Stomach (tissue), 8 donors: ENCODE measurements at regions not wholly inside any gene's neighbourhood (a gene's known extent, or its start where the extent isn't known, plus 50 kb on each side); places are given as distances from the start of the nearest gene placed in this dataset.
"Not testable (repeated sequence)": the region's sequence is repeated elsewhere in the genome, so short reads cannot be mapped to it uniquely, and the experiment has no call there.

Experiments
- DNase-seq, 2 donors: peaks; one replicate each; pipeline versions ENCODE4 v3.0.0 to v3.0.0-alpha.2; 2013 to 2019
- H3K27ac ChIP-seq, 5 donors: fragments of 200-600 bp in 4 of 5; sonication (generic) in 4 of 5; one replicate each; pipeline ENCODE4 v1.5.1; 2013 to 2019; ENCODE audit warnings: mild to moderate bottlenecking in 1 of 5, moderate library complexity in 1 of 5
- H3K27me3 ChIP-seq, 3 donors: fragments of 200-600 bp; sonication (generic); one replicate each; pipeline ENCODE4 v1.5.1; 2017 to 2019; ENCODE audit warnings: mixed run types in 1 of 3
- H3K36me3 ChIP-seq, 4 donors: fragments of 200-600 bp; sonication (generic); 1 replicate in 3 of 4; 2 replicates in 1 of 4; pipeline ENCODE4 v1.5.1; 2016 to 2019
- H3K4me1 ChIP-seq, 4 donors: fragments of 200-600 bp; sonication (generic); one replicate each; pipeline ENCODE4 v1.5.1; 2016 to 2019
- H3K4me3 ChIP-seq, 4 donors: fragments of 200-600 bp; sonication (generic) in 3 of 4; one replicate each; pipeline ENCODE4 v1.5.1; 2016 to 2019; ENCODE audit warnings: mild to moderate bottlenecking in 1 of 4
- H3K9me3 ChIP-seq, 4 donors: fragments of 200-600 bp; sonication (generic); one replicate each; pipeline ENCODE4 v1.5.1; 2016 to 2019
- EP300 ChIP-seq: sonication (generic); formaldehyde crosslinking; IDR thresholded peaks from one replicate; pipeline ENCODE4 v1.6.1; 2017; ENCODE audit warnings: antibody characterized with exemption
- POLR2A ChIP-seq, 4 donors: fragments of 450-650 bp; IDR thresholded peaks; one replicate each; pipeline ENCODE4 v1.6.1; 2016; ENCODE audit warnings: antibody characterized with exemption in 4 of 4, control low read depth in 2 of 4, mild to moderate bottlenecking in 1 of 4, moderate library complexity in 1 of 4
- POLR2AphosphoS5 ChIP-seq, 3 donors: sonication (generic); formaldehyde crosslinking; IDR thresholded peaks; one replicate each; pipeline ENCODE4 v1.6.1; 2016; ENCODE audit warnings: antibody characterized with exemption in 3 of 3
- WGBS, 5 donors: extraction: QIAGEN DNeasy Blood & Tissue Kit in 3 of 5; methylation state at CpG; one replicate each; pipeline versions ENCODE4 v1.1.5 to v1.1.7; 2013 to 2018; 5-methylcytosine and 5-hydroxymethylcytosine counted together
- intact Hi-C: fragments of 100-400 bp; cut with DNase I; formaldehyde crosslinking; loops from one replicate; pipeline ENCODE4 v1.15.1; 2023; ENCODE audit warnings: low total_unique reads
- TF ChIP-seq, protein P1 (sequence below), 7 experiments: fragments of 450-650 bp in 4 of 7; fragments of 200-600 bp in 3 of 7; sonication (generic) in 3 of 7; IDR thresholded peaks; one replicate each; pipeline ENCODE4 v1.5.1; 2016 to 2019; ENCODE audit warnings: antibody characterized with exemption in 7 of 7, control low read depth in 2 of 7, mild to moderate bottlenecking in 1 of 7
- donor health status: healthy with polysubstance abuse.
- donor health status: Bipolar disorder and iron deficiency.
- donor health status: healthy.

DNA sequence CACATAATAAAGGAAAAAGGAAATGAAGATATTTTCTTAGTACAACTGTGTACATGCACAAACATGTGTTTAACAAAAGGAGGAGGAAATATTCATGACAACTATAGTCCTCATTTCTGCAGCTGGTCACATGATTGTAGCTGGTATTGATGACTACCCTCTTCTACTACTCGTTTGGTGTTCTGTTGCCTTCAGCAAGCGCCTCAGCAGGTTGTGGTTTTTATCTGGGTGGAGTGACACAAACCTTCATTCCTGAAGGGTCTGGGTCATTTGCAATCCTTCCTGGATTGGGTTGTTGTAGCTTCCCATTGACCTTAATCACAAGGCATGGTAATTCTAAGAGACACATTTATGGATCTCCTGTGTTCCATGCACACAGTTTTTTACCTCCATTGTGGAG lies 1009.9 kb upstream of the USP15 start:
- H3K27me3 ChIP-seq = no peaks in the 10 kb centered on the region
- no peak overlapping the region for H3K27ac ChIP-seq
- intact Hi-C loops = no loop called here
- TF ChIP-seq, protein P1, sequence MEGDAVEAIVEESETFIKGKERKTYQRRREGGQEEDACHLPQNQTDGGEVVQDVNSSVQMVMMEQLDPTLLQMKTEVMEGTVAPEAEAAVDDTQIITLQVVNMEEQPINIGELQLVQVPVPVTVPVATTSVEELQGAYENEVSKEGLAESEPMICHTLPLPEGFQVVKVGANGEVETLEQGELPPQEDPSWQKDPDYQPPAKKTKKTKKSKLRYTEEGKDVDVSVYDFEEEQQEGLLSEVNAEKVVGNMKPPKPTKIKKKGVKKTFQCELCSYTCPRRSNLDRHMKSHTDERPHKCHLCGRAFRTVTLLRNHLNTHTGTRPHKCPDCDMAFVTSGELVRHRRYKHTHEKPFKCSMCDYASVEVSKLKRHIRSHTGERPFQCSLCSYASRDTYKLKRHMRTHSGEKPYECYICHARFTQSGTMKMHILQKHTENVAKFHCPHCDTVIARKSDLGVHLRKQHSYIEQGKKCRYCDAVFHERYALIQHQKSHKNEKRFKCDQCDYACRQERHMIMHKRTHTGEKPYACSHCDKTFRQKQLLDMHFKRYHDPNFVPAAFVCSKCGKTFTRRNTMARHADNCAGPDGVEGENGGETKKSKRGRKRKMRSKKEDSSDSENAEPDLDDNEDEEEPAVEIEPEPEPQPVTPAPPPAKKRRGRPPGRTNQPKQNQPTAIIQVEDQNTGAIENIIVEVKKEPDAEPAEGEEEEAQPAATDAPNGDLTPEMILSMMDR (IDR thresholded peaks at IDR 0.05) = no peak
- TF ChIP-seq POLR2AphosphoS5 (IDR thresholded peaks at IDR 0.05) (no peak), EP300 (no peak), POLR2A (IDR thresholded peaks at IDR 0.05) (no peak)
- 78 to 86% (median 83%) methylated on average over 2 of the region's 2 CpGs for WGBS, 5 donors
- no peaks in the 10 kb centered on the region for H3K36me3 ChIP-seq
- DNase-seq = no peak
- H3K9me3 ChIP-seq = peaks cover 0 to 12% (median 0%) of the 10 kb centered on the region in 4 donors
- H3K4me3 ChIP-seq = no peak overlapping the region
- no peaks in the 10 kb centered on the region for H3K4me1 ChIP-seq

DNA sequence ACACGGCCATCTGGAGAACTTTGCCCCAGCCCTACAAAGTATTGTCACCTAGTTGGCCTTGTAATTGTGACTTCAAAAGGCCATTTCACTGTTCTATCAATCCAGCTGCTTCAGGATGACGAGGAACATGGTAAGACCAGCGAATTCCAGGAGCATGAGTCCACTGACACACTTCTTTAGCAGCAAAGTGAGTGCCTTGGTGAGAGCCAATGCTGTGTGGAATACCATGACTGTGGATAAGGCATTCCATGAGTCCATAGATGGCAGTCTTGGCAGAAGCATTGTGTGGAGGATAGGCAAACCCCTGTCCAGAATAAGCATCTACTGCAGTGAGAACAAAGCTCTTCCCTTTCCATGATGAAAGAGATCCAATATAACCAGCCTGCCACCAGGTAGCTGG lies 1009.1 kb upstream of the USP15 start:
- WGBS, 5 donors = 46 to 58% (median 51%) methylated on average over 3 of the region's 3 CpGs
- TF ChIP-seq POLR2A (IDR thresholded peaks at IDR 0.05) (no peak), EP300 (no peak), POLR2AphosphoS5 (IDR thresholded peaks at IDR 0.05) (no peak)
- TF ChIP-seq, protein P1 (IDR thresholded peaks at IDR 0.05) = no peak
- no peak overlapping the region for H3K27ac ChIP-seq

DNA sequence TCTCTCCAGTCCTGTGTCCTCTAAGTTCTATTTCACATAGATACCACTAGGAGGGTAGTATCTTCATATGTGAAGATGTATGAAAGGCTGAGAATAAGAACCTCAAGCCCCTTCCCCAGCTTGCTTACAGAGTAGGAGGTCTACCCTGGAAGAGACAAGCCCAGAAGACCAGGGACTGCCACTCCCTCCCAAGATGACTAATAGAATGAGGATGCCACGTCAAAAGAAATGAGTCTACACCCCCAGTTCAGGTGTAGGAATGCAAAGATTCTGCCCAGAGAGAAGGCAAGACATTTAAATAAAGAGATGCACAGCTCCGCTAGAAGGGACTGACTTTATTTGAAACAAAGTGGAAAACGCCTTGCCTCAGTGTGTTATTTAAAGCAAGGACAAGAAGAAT lies 1006.0 kb upstream of the USP15 start:
- intact Hi-C loops = no loop called here
- H3K27ac ChIP-seq = no peak overlapping the region
- WGBS, 5 donors = 63 to 73% (median 66%) methylated on average over 3 of the region's 3 CpGs
- no peak for DNase-seq
- no peaks in the 10 kb centered on the region for H3K27me3 ChIP-seq
- no peak overlapping the region for H3K4me3 ChIP-seq
- TF ChIP-seq, protein P1 (IDR thresholded peaks at IDR 0.05) = no peak
- TF ChIP-seq POLR2A (IDR thresholded peaks at IDR 0.05) (no peak), EP300 (no peak), POLR2AphosphoS5 (IDR thresholded peaks at IDR 0.05) (no peak)
- H3K36me3 ChIP-seq = no peaks in the 10 kb centered on the region
- H3K9me3 ChIP-seq = no peaks in the 10 kb centered on the region
- no peaks in the 10 kb centered on the region for H3K4me1 ChIP-seq

More for the DNA sequence above, 1009.1 kb upstream of the USP15 start:
- DNase-seq = no peak
- H3K27me3 ChIP-seq = no peaks in the 10 kb centered on the region
- H3K9me3 ChIP-seq = peaks cover 0 to 12% (median 0%) of the 10 kb centered on the region in 4 donors
- no peaks in the 10 kb centered on the region for H3K36me3 ChIP-seq
- no peaks in the 10 kb centered on the region for H3K4me1 ChIP-seq
- intact Hi-C loops = no loop called here
- no peak overlapping the region for H3K4me3 ChIP-seq

DNA sequence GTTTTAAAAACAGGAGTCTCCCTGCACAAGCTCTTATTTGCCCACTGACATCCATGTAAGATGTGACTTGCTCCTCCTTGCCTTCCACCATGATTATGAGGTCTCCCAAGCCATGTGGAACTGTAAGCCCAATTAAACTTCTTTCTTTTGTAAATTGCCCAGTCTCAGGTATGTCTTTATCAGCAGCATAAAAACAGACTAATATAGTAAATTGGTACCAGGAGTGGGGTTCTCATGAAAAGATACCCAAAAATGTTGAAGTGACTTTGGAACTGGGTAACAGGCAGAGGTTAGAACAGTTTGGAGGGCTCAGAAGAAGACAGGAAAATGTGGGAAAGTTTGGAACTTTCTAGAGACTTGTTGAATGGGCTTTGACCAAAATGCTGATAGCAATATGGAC lies 995.9 kb upstream of the USP15 start:
- H3K27me3 ChIP-seq, H3K27ac ChIP-seq, H3K36me3 ChIP-seq, H3K4me3 ChIP-seq, H3K4me1 ChIP-seq, DNase-seq, intact Hi-C loops: not testable (repeated sequence)
- H3K9me3 ChIP-seq = peaks cover 0 to 42% (median 32%) of the 10 kb centered on the region in 4 donors

DNA sequence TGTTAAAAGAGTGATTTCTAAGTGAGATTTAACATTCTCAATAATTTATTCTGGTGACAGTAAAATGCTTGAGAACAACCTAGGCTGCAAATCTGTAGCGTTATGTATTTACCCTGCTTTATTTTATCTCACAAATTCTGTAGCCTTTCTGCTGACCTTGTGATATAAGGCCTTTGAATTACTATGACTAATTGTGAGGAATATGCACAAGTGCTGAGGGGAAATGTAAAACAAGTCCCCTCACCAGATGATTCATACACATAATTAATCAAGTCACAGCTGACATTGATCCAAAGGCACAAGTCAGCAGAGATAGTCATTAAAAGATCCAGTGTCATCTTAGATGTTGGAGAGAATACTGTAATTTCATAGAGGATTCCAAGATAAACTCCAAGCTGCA lies 992.7 kb upstream of the USP15 start:
- WGBS, 5 donors = 25 to 50% (median 33%) methylated on average over 1 of the region's 1 CpG
- peaks cover 0 to 37% (median 32%) of the 10 kb centered on the region in 4 donors for H3K9me3 ChIP-seq
- DNase-seq = no peak

More for the DNA sequence above, 992.7 kb upstream of the USP15 start:
- Histone ChIP-seq H3K4me3 (no peak overlapping the region), H3K4me1 (no peaks in the 10 kb centered on the region), H3K27me3 (no peaks in the 10 kb centered on the region), H3K36me3 (no peaks in the 10 kb centered on the region), H3K27ac (no peak overlapping the region)
- no peak for TF ChIP-seq POLR2AphosphoS5 (IDR thresholded peaks at IDR 0.05)
- TF ChIP-seq, protein P1 (IDR thresholded peaks at IDR 0.05) = no peak
- no peak for TF ChIP-seq EP300
- no peak for TF ChIP-seq POLR2A (IDR thresholded peaks at IDR 0.05)
- intact Hi-C loops = no loop called here
